Lower lobe of right lung (tissue), 2 donors: ENCODE measurements at regions not wholly inside any gene's neighbourhood (a gene's known extent, or its start where the extent isn't known, plus 50 kb on each side); places are given as distances from the start of the nearest gene placed in this dataset.

Experiments
- ATAC-seq, 2 donors: fragments of 200-7000 bp; cut with Tn5 transposase; one replicate each; pipeline ENCODE4 v1.9.1; 2020 to 2022; ENCODE audit warnings: mild to moderate bottlenecking in 2 of 2, moderate library complexity in 2 of 2
- DNase-seq: peaks from one replicate; pipeline ENCODE4 v3.0.0-alpha.2; 2020
- H3K27ac ChIP-seq: fragments of 200-600 bp; one replicate; pipeline ENCODE4 v1.8.0; 2022
- H3K27me3 ChIP-seq: fragments of 200-600 bp; one replicate; pipeline ENCODE4 v1.8.0; 2022; ENCODE audit warnings: low read depth
- H3K36me3 ChIP-seq: fragments of 200-600 bp; one replicate; pipeline ENCODE4 v1.8.0; 2022; ENCODE audit warnings: mild to moderate bottlenecking
- H3K4me1 ChIP-seq: fragments of 200-600 bp; one replicate; pipeline ENCODE4 v1.8.0; 2022
- H3K4me3 ChIP-seq: fragments of 200-600 bp; one replicate; pipeline ENCODE4 v1.8.0; 2022; ENCODE audit warnings: mild to moderate bottlenecking
- H3K9me3 ChIP-seq: fragments of 200-600 bp; one replicate; pipeline ENCODE4 v1.8.0; 2022
- CTCF ChIP-seq: fragments of 200-600 bp; IDR thresholded peaks from one replicate; pipeline ENCODE4 v1.8.0; 2022; ENCODE audit warnings: antibody characterized with exemption, mild to moderate bottlenecking
- intact Hi-C: fragments of 100-400 bp; cut with DNase I; formaldehyde crosslinking; loops from one replicate; pipeline ENCODE4 v1.11.0; 2022
- donor health status: DM: no; HTN: yes; CAD: no; lungs with severe emphysema.

GRCh38 chr2:43057026-43057741 is 169.2 kb downstream of the ZFP36L2 start:
- Histone ChIP-seq H3K27me3 (no peaks in the 10 kb centered on the region), H3K9me3 (no peaks in the 10 kb centered on the region), H3K36me3 (no peaks in the 10 kb centered on the region), H3K4me3 (no peak overlapping the region), H3K27ac (no peak overlapping the region), H3K4me1 (peaks cover 21% of the 10 kb centered on the region)
- no peak for TF ChIP-seq CTCF
- intact Hi-C loops, result no loop called here
- no peak for DNase-seq
- ATAC-seq, result no peak

GRCh38 chr2:43055985-43056384 is 170.4 kb downstream of the ZFP36L2 start:
- Histone ChIP-seq H3K27ac (no peak overlapping the region), H3K4me3 (no peak overlapping the region), H3K4me1 (peaks cover 30% of the 10 kb centered on the region), H3K27me3 (no peaks in the 10 kb centered on the region), H3K9me3 (no peaks in the 10 kb centered on the region), H3K36me3 (no peaks in the 10 kb centered on the region)
- DNase-seq (no peak), ATAC-seq (no peak)
- TF ChIP-seq CTCF, result no peak
- intact Hi-C loops, result no loop called here

- Histone ChIP-seq H3K36me3 (no peaks in the 10 kb centered on the region), H3K4me3 (no peak overlapping the region), H3K9me3 (no peaks in the 10 kb centered on the region), H3K4me1 (peaks cover 37% of the 10 kb centered on the region), H3K27me3 (no peaks in the 10 kb centered on the region), H3K27ac (no peak overlapping the region)
- TF ChIP-seq CTCF, result no peak
- no peak for ATAC-seq
- no peak for DNase-seq
- intact Hi-C loops, result no loop called here
Measured at GRCh38 chr2:43055086-43055912, 171.1 kb downstream of the ZFP36L2 start.

- ATAC-seq (no peak), DNase-seq (no peak)
- H3K27me3 ChIP-seq, result no peaks in the 10 kb centered on the region
- no peak overlapping the region for H3K27ac ChIP-seq
- no peak for TF ChIP-seq CTCF
- no peaks in the 10 kb centered on the region for H3K36me3 ChIP-seq
- intact Hi-C loops, result no loop called here
- no peak overlapping the region for H3K4me3 ChIP-seq
- H3K4me1 ChIP-seq, result peaks cover 40% of the 10 kb centered on the region
- H3K9me3 ChIP-seq, result no peaks in the 10 kb centered on the region
Measured at GRCh38 chr2:43054367-43054766, 172.0 kb downstream of the ZFP36L2 start.

- H3K27ac ChIP-seq, result no peak overlapping the region
- H3K27me3 ChIP-seq, result no peaks in the 10 kb centered on the region
- TF ChIP-seq CTCF, result no peak
- ATAC-seq, result no peak
- H3K4me3 ChIP-seq, result no peak overlapping the region
- intact Hi-C loops, result no loop called here
- DNase-seq, result no peak
- no peaks in the 10 kb centered on the region for H3K36me3 ChIP-seq
- no peaks in the 10 kb centered on the region for H3K9me3 ChIP-seq
- peaks cover 34% of the 10 kb centered on the region for H3K4me1 ChIP-seq
Measured at GRCh38 chr2:43052944-43053306, 173.5 kb downstream of the ZFP36L2 start.
